ENCODE measurements at regions not wholly inside any gene's neighbourhood (a gene's known extent, or its start where the extent isn't known, plus 50 kb on each side); places are given as distances from the start of the nearest gene placed in this dataset.

DNA sequence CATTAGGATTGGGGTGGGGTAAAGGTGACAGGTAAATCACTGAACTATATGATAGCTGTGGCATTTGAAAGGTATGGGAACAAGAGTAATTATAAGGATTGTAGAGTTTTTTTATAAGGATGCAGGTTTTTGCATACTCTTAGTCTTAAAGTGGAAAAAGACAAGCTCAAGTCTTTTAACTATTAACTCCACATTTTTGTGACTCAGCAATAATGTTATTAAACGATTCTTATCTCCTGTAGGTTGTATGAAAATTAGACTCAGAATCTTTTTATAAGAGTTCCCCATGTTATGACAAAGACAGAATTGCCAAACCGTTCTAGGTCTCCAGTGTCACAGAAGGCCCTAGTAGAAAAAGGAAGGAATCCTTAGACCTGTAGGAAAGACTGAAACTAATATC lies 49.9 kb upstream of the TTLL7 start:
- TF ChIP-seq, protein P1, sequence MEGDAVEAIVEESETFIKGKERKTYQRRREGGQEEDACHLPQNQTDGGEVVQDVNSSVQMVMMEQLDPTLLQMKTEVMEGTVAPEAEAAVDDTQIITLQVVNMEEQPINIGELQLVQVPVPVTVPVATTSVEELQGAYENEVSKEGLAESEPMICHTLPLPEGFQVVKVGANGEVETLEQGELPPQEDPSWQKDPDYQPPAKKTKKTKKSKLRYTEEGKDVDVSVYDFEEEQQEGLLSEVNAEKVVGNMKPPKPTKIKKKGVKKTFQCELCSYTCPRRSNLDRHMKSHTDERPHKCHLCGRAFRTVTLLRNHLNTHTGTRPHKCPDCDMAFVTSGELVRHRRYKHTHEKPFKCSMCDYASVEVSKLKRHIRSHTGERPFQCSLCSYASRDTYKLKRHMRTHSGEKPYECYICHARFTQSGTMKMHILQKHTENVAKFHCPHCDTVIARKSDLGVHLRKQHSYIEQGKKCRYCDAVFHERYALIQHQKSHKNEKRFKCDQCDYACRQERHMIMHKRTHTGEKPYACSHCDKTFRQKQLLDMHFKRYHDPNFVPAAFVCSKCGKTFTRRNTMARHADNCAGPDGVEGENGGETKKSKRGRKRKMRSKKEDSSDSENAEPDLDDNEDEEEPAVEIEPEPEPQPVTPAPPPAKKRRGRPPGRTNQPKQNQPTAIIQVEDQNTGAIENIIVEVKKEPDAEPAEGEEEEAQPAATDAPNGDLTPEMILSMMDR (IDR thresholded peaks at IDR 0.05), result no peak
- TF ChIP-seq EP300 (IDR thresholded peaks at IDR 0.05) (no peak), POLR2A (IDR thresholded peaks at IDR 0.05) (no peak)
